ENCODE measurements at regions not wholly inside any gene's neighbourhood (a gene's known extent, or its start where the extent isn't known, plus 50 kb on each side); places are given as distances from the start of the nearest gene placed in this dataset.
"Not testable (repeated sequence)": the region's sequence is repeated elsewhere in the genome, so short reads cannot be mapped to it uniquely, and the experiment has no call there.

GRCh38 chr20:40016890-40017289 lies 672.1 kb downstream of the MAFB start:
- DNase-seq (ENCODE audit: low read depth), result no peak
- no peak overlapping the region for H3K4me3 ChIP-seq (ENCODE audit: control insufficient read depth, low read depth, low read length)
- TF ChIP-seq CTCF (IDR thresholded peaks at IDR 0.05; ENCODE audit: control insufficient read depth, insufficient read depth, low read depth, low read length, missing control alignments), result no peak

GRCh38 chr20:40016392-40016791 lies 672.6 kb downstream of the MAFB start:
- no peak overlapping the region for H3K4me3 ChIP-seq (ENCODE audit: control insufficient read depth, low read depth, low read length)
- TF ChIP-seq CTCF (IDR thresholded peaks at IDR 0.05; ENCODE audit: control insufficient read depth, insufficient read depth, low read depth, low read length, missing control alignments), result no peak
- DNase-seq (ENCODE audit: low read depth), result no peak

GRCh38 chr20:40012026-40012425 lies 677.0 kb downstream of the MAFB start:
- not testable (repeated sequence) for DNase-seq (ENCODE audit: low read depth); H3K4me3 ChIP-seq (ENCODE audit: control insufficient read depth, low read depth, low read length)

GRCh38 chr20:40010483-40010882 lies 678.6 kb downstream of the MAFB start:
- DNase-seq (ENCODE audit: low read depth), result no peak

GRCh38 chr20:40009542-40009941 lies 679.5 kb downstream of the MAFB start:
- TF ChIP-seq CTCF (IDR thresholded peaks at IDR 0.05; ENCODE audit: control insufficient read depth, insufficient read depth, low read depth, low read length, missing control alignments), result no peak
- H3K4me3 ChIP-seq (ENCODE audit: control insufficient read depth, low read depth, low read length), result no peak overlapping the region
- no peak for DNase-seq (ENCODE audit: low read depth)

More at GRCh38 chr20:40010483-40010882, 678.6 kb downstream of the MAFB start:
- H3K4me3 ChIP-seq (ENCODE audit: control insufficient read depth, low read depth, low read length), result no peak overlapping the region
- TF ChIP-seq CTCF (IDR thresholded peaks at IDR 0.05; ENCODE audit: control insufficient read depth, insufficient read depth, low read depth, low read length, missing control alignments), result no peak

GRCh38 chr20:40008177-40008576 lies 680.9 kb downstream of the MAFB start:
- no peak for DNase-seq (ENCODE audit: low read depth)
- H3K4me3 ChIP-seq (ENCODE audit: control insufficient read depth, low read depth, low read length), result no peak overlapping the region
- no peak for TF ChIP-seq CTCF (IDR thresholded peaks at IDR 0.05; ENCODE audit: control insufficient read depth, insufficient read depth, low read depth, low read length, missing control alignments)

- TF ChIP-seq CTCF (IDR thresholded peaks at IDR 0.05; ENCODE audit: control insufficient read depth, insufficient read depth, low read depth, low read length, missing control alignments), result no peak
- H3K4me3 ChIP-seq (ENCODE audit: control insufficient read depth, low read depth, low read length), result no peak overlapping the region
- DNase-seq (ENCODE audit: low read depth), result no peak
These were observed 682.7 kb downstream of the MAFB start for GRCh38 chr20:40006168-40006860.

- not testable (repeated sequence) for H3K4me3 ChIP-seq (ENCODE audit: control insufficient read depth, low read depth, low read length); DNase-seq (ENCODE audit: low read depth)
These were observed 684.9 kb downstream of the MAFB start for GRCh38 chr20:40004092-40004491.
